ENCODE measurements at regions not wholly inside any gene's neighbourhood (a gene's known extent, or its start where the extent isn't known, plus 50 kb on each side); places are given as distances from the start of the nearest gene placed in this dataset.

- H3K4me2 ChIP-seq (ENCODE audit: low read depth, low read length) = no peak overlapping the region
- no peaks in the 10 kb centered on the region for H3K36me3 ChIP-seq (ENCODE audit: control insufficient read depth, insufficient read depth, low read length)
- TF ChIP-seq NFE2L2 (IDR thresholded peaks at IDR 0.05; ENCODE audit: low read depth, low read length) (no peak), FOS (IDR thresholded peaks at IDR 0.05; ENCODE audit: low read depth, low read length) (no peak), ELK1 (IDR thresholded peaks at IDR 0.05; ENCODE audit: borderline replicate concordance, low read depth, low read length) (no peak), USF2 (IDR thresholded peaks at IDR 0.05; ENCODE audit: low read depth, low read length) (no peak), RFX5 (IDR thresholded peaks at IDR 0.05; ENCODE audit: low read depth, low read length) (no peak), MAZ (IDR thresholded peaks at IDR 0.05; ENCODE audit: borderline replicate concordance, low read depth, low read length) (no peak), BHLHE40 (IDR thresholded peaks at IDR 0.05; ENCODE audit: low read depth, low read length) (no peak), MAFK (IDR thresholded peaks at IDR 0.05; ENCODE audit: low read depth, low read length) (no peak), CEBPB (IDR thresholded peaks at IDR 0.05; ENCODE audit: low read depth, low read length) (no peak), MXI1 (IDR thresholded peaks at IDR 0.05; ENCODE audit: borderline replicate concordance, low read depth, low read length) (no peak), CHD1 (IDR thresholded peaks at IDR 0.05; ENCODE audit: low read depth, low read length) (no peak), RAD21 (IDR thresholded peaks at IDR 0.05; ENCODE audit: low read length) (no peak), POLR2A (IDR thresholded peaks at IDR 0.05; ENCODE audit: low read depth, low read length) (no peak), RCOR1 (IDR thresholded peaks at IDR 0.05; ENCODE audit: insufficient replicate concordance, low read length) (no peak), CTCF (conservative IDR thresholded peaks at IDR 0.05; ENCODE audit: low read depth, low read length) (no peak), SMC3 (IDR thresholded peaks at IDR 0.05; ENCODE audit: low read depth, low read length) (no peak)
- ATAC-seq (ENCODE audit: low read depth) = peak; percentile 63; the same call in 1 of the 2 replicates
- H3K4me1 ChIP-seq (ENCODE audit: control insufficient read depth, insufficient read depth, low read length) = no peaks in the 10 kb centered on the region
- H2BK15ac ChIP-seq (ENCODE audit: low read depth, low read length) = no peak overlapping the region
- peak; percentile 37 for DNase-seq
- H3K4ac ChIP-seq (ENCODE audit: low read depth, low read length) = no peak overlapping the region
- no peak overlapping the region for H4K8ac ChIP-seq (ENCODE audit: low read depth in 2 of 2, low read length in 2 of 2)
- CTCF ChIA-PET = no interaction called here
- in situ Hi-C loops (cut with MboI; ENCODE audit: low sequenced_read_pairs) (no loop called here), dilution Hi-C loops (cut with HindIII; ENCODE audit: low sequenced_read_pairs, unreplicated experiment) (no loop called here), intact Hi-C loops (cut with micrococcal nuclease) (no loop called here)
- BruUV-seq (replicated peaks) = no TSS peak
- no peak overlapping the region for H3K27ac ChIP-seq (ENCODE audit: insufficient read depth, low read length)
- no peak overlapping the region for H3K14ac ChIP-seq (replicated peaks; ENCODE audit: low read depth, low read length)
- H2AFZ ChIP-seq (replicated peaks; ENCODE audit: low read length, poor library complexity) = no peak overlapping the region
- no peaks in the 10 kb centered on the region for H3K27me3 ChIP-seq (ENCODE audit: control insufficient read depth, insufficient read depth, low read length)
- H2AK5ac ChIP-seq (ENCODE audit: low read depth, low read length) = no peak overlapping the region
- POLR2A ChIA-PET (ENCODE audit: unreplicated experiment) = no interaction called here
- no peaks in the 10 kb centered on the region for H4K20me1 ChIP-seq (ENCODE audit: insufficient read depth, low read length)
- H3K9me3 ChIP-seq (ENCODE audit: control insufficient read depth, insufficient read depth, low read length) = no peaks in the 10 kb centered on the region
- no peak overlapping the region for H4K91ac ChIP-seq (ENCODE audit: insufficient read depth, low read depth, low read length)
- no peak overlapping the region for H2AK9ac ChIP-seq (replicated peaks; ENCODE audit: low read depth, low read length, poor library complexity)
- H3K23ac ChIP-seq (ENCODE audit: low read depth, low read length) = no peak overlapping the region
- H3K9ac ChIP-seq (ENCODE audit: low read depth, low read length) = no peak overlapping the region
- no peak overlapping the region for H2BK5ac ChIP-seq (ENCODE audit: low read depth, low read length, poor library complexity, severe bottlenecking)
- H2BK120ac ChIP-seq (ENCODE audit: low read depth, low read length) = no peak overlapping the region
- no peak overlapping the region for H4K5ac ChIP-seq (ENCODE audit: low read depth, low read length)
- no CpG with 5 or more reads among the region's 2 CpGs for WGBS, 2 experiments (ENCODE audit: extremely low coverage in 2 of 2, insufficient read length in 1 of 2)
- no peaks in the 10 kb centered on the region for H3K9me1 ChIP-seq (ENCODE audit: insufficient read depth, low read length)
- H3K18ac ChIP-seq (ENCODE audit: low read depth, low read length) = no peak overlapping the region
- no peak overlapping the region for H2BK20ac ChIP-seq (ENCODE audit: low read depth, low read length)
- no peaks in the 10 kb centered on the region for H3K79me1 ChIP-seq (ENCODE audit: low read depth in 1 of 2, low read length in 2 of 2)
- H3K56ac ChIP-seq (ENCODE audit: extremely low read depth, insufficient read depth, low read length) = no peak overlapping the region
- H3K4me3 ChIP-seq (ENCODE audit: insufficient read depth, low read depth, low read length) = no peak overlapping the region
These were observed 93.7 kb downstream of the OR2K2 start for GRCh38 chr9:111236332-111236731.

Data from IMR-90 (cell line).